Epithelial cell of prostate (primary cell): ENCODE measurements at regions not wholly inside any gene's neighbourhood (a gene's known extent, or its start where the extent isn't known, plus 50 kb on each side); places are given as distances from the start of the nearest gene placed in this dataset.
"Not testable (repeated sequence)": the region's sequence is repeated elsewhere in the genome, so short reads cannot be mapped to it uniquely, and the experiment has no call there.

ENCODE experiments used
- DNase-seq: peaks from one replicate; pipeline ENCODE4 v3.0.0-alpha.2; 2011; ENCODE audit warnings: low read depth, low spot score
- H3K27ac ChIP-seq: fragments of 450-650 bp; 2 replicates; pipeline ENCODE4 v1.5.1; 2017; ENCODE audit warnings: mild to moderate bottlenecking

GRCh38 chr14:101616202-101616601, 54.9 kb downstream of the DIO3 start:
- no peak overlapping the region for H3K27ac ChIP-seq
- DNase-seq = no peak

- DNase-seq = no peak
- H3K27ac ChIP-seq = no peak overlapping the region
Measured at GRCh38 chr14:101619484-101619883, 58.2 kb downstream of the DIO3 start.

- H3K27ac ChIP-seq = no peak overlapping the region
- DNase-seq = no peak
Measured at GRCh38 chr14:101620031-101620788, 58.9 kb downstream of the DIO3 start.

- DNase-seq = no peak
- H3K27ac ChIP-seq = no peak overlapping the region
Measured at GRCh38 chr14:101620821-101621785, 59.8 kb downstream of the DIO3 start.

GRCh38 chr14:101622251-101623076, 61.2 kb downstream of the DIO3 start:
- H3K27ac ChIP-seq = no peak overlapping the region
- DNase-seq = no peak

- DNase-seq = no peak
- H3K27ac ChIP-seq = no peak overlapping the region
Measured at GRCh38 chr14:101623077-101623372, 61.7 kb downstream of the DIO3 start.

- no peak for DNase-seq
- H3K27ac ChIP-seq = no peak overlapping the region
Measured at GRCh38 chr14:101623685-101624444, 62.6 kb downstream of the DIO3 start.

GRCh38 chr14:101624536-101624935, 63.2 kb downstream of the DIO3 start:
- H3K27ac ChIP-seq = no peak overlapping the region
- DNase-seq = no peak

- DNase-seq = no peak
- H3K27ac ChIP-seq = no peak overlapping the region
Measured at GRCh38 chr14:101625336-101626097, 64.2 kb downstream of the DIO3 start.

- no peak for DNase-seq
- no peak overlapping the region for H3K27ac ChIP-seq
Measured at GRCh38 chr14:101626331-101626730, 65.0 kb downstream of the DIO3 start.

- DNase-seq = no peak
- no peak overlapping the region for H3K27ac ChIP-seq
Measured at GRCh38 chr14:101627915-101628262, 66.6 kb downstream of the DIO3 start.

- H3K27ac ChIP-seq = no peak overlapping the region
- DNase-seq = no peak
Measured at GRCh38 chr14:101628471-101628966, 67.2 kb downstream of the DIO3 start.

- no peak overlapping the region for H3K27ac ChIP-seq
Measured at GRCh38 chr14:101628975-101629374, 67.7 kb downstream of the DIO3 start.

GRCh38 chr14:101630056-101630965, 69.0 kb downstream of the DIO3 start:
- H3K27ac ChIP-seq = no peak overlapping the region
- DNase-seq = no peak

More at GRCh38 chr14:101628975-101629374, 67.7 kb downstream of the DIO3 start:
- no peak for DNase-seq

- no peak overlapping the region for H3K27ac ChIP-seq
- DNase-seq = no peak
Measured at GRCh38 chr14:101631199-101631598, 69.9 kb downstream of the DIO3 start.

GRCh38 chr14:101631970-101632369, 70.7 kb downstream of the DIO3 start:
- H3K27ac ChIP-seq, DNase-seq: not testable (repeated sequence)

GRCh38 chr14:101632520-101632919, 71.2 kb downstream of the DIO3 start:
- no peak for DNase-seq
- no peak overlapping the region for H3K27ac ChIP-seq

- no peak overlapping the region for H3K27ac ChIP-seq
- no peak for DNase-seq
Measured at GRCh38 chr14:101633276-101633675, 72.0 kb downstream of the DIO3 start.
